GM12891 (cell line): ENCODE measurements at regions not wholly inside any gene's neighbourhood (a gene's known extent, or its start where the extent isn't known, plus 50 kb on each side); places are given as distances from the start of the nearest gene placed in this dataset.

ENCODE experiments used
- DNase-seq: peaks from one replicate; pipeline ENCODE4 v3.0.0; 2011; ENCODE audit warnings: low spot score; ENCODE audit not compliant: insufficient read length
- FAIRE-seq: peaks from 2 replicates; lab custom pipeline; 2011; peaks lifted over from hg19 to GRCh38; lab: Jason Lieb, UNC
- PAX5 ChIP-seq: IDR thresholded peaks from 2 replicates; pipeline ENCODE4 v1.6.1; 2011; ENCODE audit warnings: low read length, moderate library complexity, mild to moderate bottlenecking; ENCODE audit not compliant: insufficient read depth, severe bottlenecking
- POLR2A ChIP-seq: IDR thresholded peaks from 2 replicates; pipeline ENCODE4 v1.6.1; 2011; ENCODE audit warnings: low read depth, low read length, control low read depth
- POLR2AphosphoS5 ChIP-seq: IDR thresholded peaks from 2 replicates; pipeline ENCODE4 v1.6.1; 2011; ENCODE audit warnings: low read depth, low read length, control low read depth
- POU2F2 ChIP-seq: IDR thresholded peaks from 2 replicates; pipeline ENCODE4 v1.6.1; 2011; ENCODE audit warnings: low read depth, mild to moderate bottlenecking, control low read depth, low read length, moderate library complexity
- SPI1 ChIP-seq: IDR thresholded peaks from 2 replicates; pipeline ENCODE4 v1.6.1; 2011; ENCODE audit warnings: low read depth, low read length, control low read depth
- TAF1 ChIP-seq: IDR thresholded peaks from 2 replicates; pipeline ENCODE4 v1.6.1; 2011; ENCODE audit warnings: low read depth, low read length, control low read depth

DNA sequence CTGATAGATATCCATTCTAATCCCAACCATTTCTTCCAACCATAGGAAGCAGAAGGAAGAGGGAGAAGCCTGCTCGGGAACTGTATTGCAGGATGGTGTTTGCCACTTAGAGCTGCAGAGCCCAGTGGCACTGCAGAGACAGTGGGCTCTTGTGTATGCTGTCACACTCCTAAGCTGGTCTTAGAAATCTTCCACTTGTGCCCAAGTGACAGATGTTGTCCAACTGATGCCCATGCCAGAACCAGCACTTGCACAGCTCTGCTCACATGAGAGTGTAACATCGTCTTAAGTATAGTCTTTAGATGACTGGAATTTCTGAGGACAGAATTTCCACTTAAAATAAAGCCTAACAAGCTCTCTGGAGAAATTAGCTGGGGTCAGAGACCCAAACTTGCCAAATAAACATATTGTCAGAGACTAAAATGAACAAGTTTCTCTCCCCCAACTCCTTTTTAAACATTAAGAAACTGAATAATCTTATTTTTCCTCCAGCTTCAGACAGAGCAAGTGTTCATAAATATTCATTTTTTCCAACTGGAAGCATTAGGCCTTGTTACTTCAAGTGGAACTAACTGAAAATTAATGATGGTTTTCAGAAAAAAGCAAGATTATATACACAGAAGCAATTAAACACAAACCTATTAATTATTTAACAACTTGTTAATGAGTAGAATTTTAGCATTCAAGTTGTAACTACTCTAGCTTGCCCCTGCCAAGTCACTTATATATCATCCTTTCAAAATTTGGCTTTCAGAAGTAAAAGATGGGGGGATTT lies 577.3 kb downstream of the AJAP1 start:
- FAIRE-seq (no peak), DNase-seq (no peak)
- TF ChIP-seq PAX5 (no peak), POU2F2 (no peak), SPI1 (no peak), POLR2AphosphoS5 (no peak), POLR2A (no peak), TAF1 (no peak)

DNA sequence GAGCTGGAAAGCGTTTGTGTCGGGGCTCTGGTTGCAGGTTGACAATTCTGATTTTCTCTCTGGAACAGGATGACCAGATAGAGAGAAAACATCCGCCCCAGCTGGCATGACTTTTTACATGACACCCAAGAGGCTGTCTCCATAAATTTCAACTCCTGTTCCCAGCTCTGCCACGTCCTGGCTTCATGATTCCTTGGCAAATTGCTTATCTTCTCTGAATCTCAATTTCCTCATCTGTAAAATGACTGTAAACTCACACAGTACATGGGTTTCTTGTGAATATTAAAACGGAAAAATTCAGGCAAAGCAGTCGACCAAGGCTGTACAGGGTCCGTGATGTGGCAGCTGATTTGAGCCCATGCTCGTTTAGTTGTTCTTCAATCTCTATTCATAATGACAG lies 572.7 kb downstream of the AJAP1 start:
- TF ChIP-seq POLR2AphosphoS5 = no peak
- no peak for TF ChIP-seq POU2F2
- no peak for TF ChIP-seq POLR2A
- no peak for DNase-seq
- FAIRE-seq = no peak

DNA sequence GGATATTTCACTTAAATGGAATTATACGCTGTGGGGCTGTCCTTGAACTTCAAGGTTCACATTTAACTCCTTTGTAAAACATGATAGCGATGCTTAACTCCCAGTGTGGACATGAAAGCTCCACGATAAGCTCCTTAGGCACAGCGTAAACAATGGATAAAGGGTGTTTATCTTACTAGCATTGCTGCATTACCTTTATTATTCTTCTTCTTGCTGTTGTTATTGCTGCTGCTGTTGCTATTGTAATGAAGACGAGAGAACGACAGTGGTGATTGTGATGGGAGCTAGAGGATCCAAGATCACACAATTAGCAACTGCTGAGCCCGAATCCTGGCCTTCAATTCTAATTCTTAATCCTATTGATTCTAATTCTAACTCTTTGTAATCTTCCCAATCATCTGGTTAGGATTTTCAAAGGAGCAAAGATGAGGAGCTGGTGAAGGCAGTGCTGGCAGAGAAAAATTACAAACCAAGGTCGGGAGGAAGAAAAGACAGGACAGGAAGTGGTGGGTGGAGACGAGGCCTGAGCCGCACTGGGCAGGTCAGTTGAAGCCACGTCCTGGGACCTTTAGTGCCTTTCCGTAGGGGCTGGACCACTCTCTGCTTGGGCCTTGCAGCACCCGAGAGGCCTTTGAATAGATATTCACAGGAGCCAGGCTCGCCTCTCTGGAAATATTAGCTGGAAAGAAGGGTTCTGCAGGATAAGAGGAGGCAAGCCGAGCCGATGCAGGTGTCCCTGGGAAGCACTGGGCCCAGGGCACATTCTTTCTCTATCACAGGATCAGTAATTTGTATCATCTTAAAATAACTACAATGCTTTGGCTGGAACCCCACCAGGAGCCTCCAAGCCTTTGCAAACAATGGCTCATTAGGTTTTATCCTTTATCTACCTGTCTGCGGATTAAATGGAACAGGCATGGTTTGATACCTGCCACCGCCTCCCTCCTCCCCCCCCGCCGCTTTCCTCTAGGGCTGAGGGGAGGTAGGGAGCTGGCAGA lies 571.6 kb downstream of the AJAP1 start:
- TF ChIP-seq TAF1 = no peak
- TF ChIP-seq POU2F2 = no peak
- TF ChIP-seq PAX5 = no peak
- TF ChIP-seq SPI1 = no peak
- TF ChIP-seq POLR2A = no peak
- TF ChIP-seq POLR2AphosphoS5 = no peak
- no peak for DNase-seq
- FAIRE-seq = no peak

DNA sequence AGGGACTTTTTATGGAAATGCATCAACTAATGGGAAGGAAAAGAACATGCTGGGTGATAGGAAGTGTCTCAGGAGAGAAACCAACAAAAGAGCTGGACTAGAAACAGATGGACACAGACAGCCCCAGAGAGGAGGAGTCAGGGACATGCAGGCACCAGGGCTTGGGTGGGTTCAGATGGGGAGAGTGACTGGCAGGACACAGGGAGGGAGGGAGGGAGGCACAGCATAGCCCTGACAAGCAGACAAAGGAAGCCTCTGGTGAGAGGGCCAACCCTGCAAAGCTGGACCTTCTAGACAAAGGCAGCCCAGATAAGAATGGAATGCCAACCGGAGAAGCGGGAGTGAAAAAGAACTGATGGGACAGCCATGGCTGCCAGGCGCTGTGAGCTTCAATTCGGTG lies 568.8 kb downstream of the AJAP1 start:
- no peak for DNase-seq
- FAIRE-seq = no peak
- TF ChIP-seq POU2F2 (no peak), SPI1 (no peak), POLR2A (no peak), PAX5 (no peak), TAF1 (no peak), POLR2AphosphoS5 (no peak)

DNA sequence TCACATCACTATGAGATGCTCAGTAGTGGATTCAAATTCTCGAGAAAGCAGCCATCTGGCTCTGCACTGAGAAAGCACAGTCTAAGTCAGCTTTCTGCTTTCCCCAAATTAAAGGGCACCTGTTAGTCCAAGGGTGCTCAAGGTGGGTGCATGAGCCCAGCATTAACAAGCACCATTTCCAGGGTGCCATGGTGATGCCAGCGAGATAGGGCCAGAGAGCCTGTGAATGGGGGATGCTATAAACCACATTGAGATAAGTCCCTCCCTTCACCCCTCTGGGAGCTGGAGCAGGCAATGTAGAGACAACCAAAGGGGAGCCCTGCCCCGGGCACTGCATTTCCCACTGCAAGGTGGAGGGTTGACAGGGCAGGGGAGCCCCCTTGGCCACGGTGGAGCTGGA lies 568.2 kb downstream of the AJAP1 start:
- TF ChIP-seq POLR2AphosphoS5 = no peak
- no peak for TF ChIP-seq PAX5
- TF ChIP-seq TAF1 = no peak
- no peak for TF ChIP-seq POLR2A
- TF ChIP-seq POU2F2 = no peak
- TF ChIP-seq SPI1 = no peak
- FAIRE-seq (no peak), DNase-seq (no peak)

DNA sequence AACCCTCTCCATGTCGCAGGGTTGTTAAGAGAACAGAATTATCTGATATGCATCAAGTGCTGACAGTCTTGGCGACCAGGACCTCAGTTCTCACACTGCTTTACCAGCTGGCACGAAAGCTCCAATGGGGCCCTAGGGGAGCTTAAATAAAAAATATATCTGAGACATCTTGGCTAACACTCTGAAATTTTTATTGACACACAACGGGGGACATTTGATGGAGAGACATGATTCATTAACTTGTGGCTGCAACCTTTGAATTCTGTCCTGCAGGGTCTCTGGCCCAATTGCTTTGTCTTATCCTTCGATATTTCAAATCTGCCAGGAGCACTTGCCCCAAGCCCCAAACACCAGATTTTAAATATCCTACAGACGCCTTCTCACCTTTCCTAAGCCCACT lies 567.0 kb downstream of the AJAP1 start:
- no peak for TF ChIP-seq POLR2A
- TF ChIP-seq PAX5 = no peak
- no peak for TF ChIP-seq TAF1
- TF ChIP-seq SPI1 = no peak
- TF ChIP-seq POLR2AphosphoS5 = no peak
- FAIRE-seq = no peak
- DNase-seq = no peak

DNA sequence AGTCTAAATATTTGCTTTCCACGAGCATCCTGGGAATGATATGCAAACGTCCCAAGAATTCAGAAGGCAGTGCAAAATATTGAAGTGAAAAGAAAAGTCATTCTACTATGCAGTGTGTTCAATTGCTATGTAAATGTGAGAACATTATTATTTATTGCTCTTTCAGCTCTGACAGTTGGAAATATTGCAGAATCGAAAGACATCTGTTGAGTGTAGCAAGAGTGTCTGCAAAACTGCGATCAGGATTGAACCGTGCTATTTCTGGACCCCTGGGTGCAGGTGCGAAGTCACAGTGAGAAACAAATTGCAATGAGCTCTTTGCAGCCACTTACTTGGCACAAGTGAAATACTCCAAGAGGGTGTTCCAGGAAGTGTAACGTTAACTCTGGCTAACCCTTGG lies 566.4 kb downstream of the AJAP1 start:
- no peak for TF ChIP-seq SPI1
- no peak for TF ChIP-seq POU2F2
- TF ChIP-seq PAX5 = no peak
- TF ChIP-seq TAF1 = no peak
- TF ChIP-seq POLR2AphosphoS5 = no peak
- TF ChIP-seq POLR2A = no peak
- DNase-seq (no peak), FAIRE-seq (no peak)

DNA sequence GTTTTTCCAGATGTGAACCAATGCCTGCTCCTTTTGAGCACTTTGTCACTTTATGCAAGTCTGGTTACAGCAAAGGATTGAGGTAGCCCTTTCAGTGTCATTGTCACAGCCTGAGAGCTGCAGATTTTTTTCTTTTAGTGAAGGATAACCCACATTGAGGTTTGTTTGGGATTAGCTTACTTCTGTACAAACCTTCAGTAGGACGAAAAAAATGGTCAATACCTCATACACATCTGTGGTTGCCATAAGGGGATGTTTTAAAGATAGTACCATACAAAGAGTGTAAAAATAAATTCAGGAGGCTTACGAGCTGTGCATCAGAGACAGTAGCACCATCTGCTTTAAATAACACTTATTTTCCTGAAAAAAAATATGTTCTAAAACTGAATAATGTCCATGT lies 566.0 kb downstream of the AJAP1 start:
- no peak for FAIRE-seq

DNA sequence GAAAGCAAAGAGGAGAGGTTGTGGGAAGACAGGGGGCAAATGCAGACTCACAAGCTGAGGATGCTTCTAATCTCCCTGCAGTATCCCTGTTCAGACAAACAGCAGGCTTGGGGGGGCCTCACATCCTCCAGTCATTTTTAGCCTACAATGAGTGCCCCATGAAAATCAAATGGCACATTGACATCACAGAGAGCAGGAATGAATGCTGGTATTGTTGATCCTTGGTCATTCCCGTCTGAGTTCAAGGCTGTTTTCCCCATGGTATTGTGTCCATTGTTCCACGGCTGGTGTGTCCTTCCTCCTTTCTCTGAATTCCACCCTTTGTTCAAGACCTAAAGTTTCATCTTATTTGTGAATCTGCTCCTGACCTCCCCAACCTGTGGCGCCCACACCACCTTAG lies 545.6 kb downstream of the AJAP1 start:
- FAIRE-seq = no peak
- TF ChIP-seq PAX5 (no peak), POLR2A (no peak), POU2F2 (no peak), TAF1 (no peak), SPI1 (no peak), POLR2AphosphoS5 (no peak)
- no peak for DNase-seq

More for the DNA sequence above, 566.0 kb downstream of the AJAP1 start:
- DNase-seq = no peak
- no peak for TF ChIP-seq PAX5
- no peak for TF ChIP-seq TAF1
- no peak for TF ChIP-seq POLR2AphosphoS5
- TF ChIP-seq POU2F2 = no peak
- TF ChIP-seq POLR2A = no peak
- no peak for TF ChIP-seq SPI1
